Sigmoid colon (tissue), 4 donors: ENCODE measurements at regions not wholly inside any gene's neighbourhood (a gene's known extent, or its start where the extent isn't known, plus 50 kb on each side); places are given as distances from the start of the nearest gene placed in this dataset.

ENCODE experiments used
- CTCF ChIP-seq, 4 experiments: fragments of 450-650 bp in 3 of 4; fragments of 200-600 bp in 1 of 4; IDR thresholded peaks; one replicate each; pipeline ENCODE4 v1.5.1; 2016 to 2019; ENCODE audit warnings: antibody characterized with exemption in 4 of 4, mild to moderate bottlenecking in 3 of 4, moderate library complexity in 2 of 4
- EP300 ChIP-seq, 4 donors: sonication (generic); formaldehyde crosslinking; IDR thresholded peaks; one replicate each; pipeline ENCODE4 v1.6.1; 2017; ENCODE audit warnings: antibody characterized with exemption in 4 of 4
- POLR2A ChIP-seq, 2 donors: fragments of 450-650 bp; IDR thresholded peaks; one replicate each; pipeline ENCODE4 v1.6.1; 2016; ENCODE audit warnings: antibody characterized with exemption in 2 of 2, mild to moderate bottlenecking in 2 of 2, moderate library complexity in 2 of 2

- TF ChIP-seq CTCF (IDR thresholded peaks at IDR 0.05) (no peak), POLR2A (IDR thresholded peaks at IDR 0.05) (no peak), EP300 (IDR thresholded peaks at IDR 0.05) (no peak)
Measured at GRCh38 chr9:65430221-65430620, 145.2 kb upstream of the FOXD4L5 start.
